ENCODE measurements at regions not wholly inside any gene's neighbourhood (a gene's known extent, or its start where the extent isn't known, plus 50 kb on each side); places are given as distances from the start of the nearest gene placed in this dataset.

- no peak for FAIRE-seq
Measured at GRCh38 chr2:136557203-136557602, 208.1 kb upstream of the THSD7B start.

GRCh38 chr2:136550181-136550580 is 215.2 kb upstream of the THSD7B start:
- no peak for FAIRE-seq

GRCh38 chr2:136539355-136539754 is 226.0 kb upstream of the THSD7B start:
- no peak for FAIRE-seq

- FAIRE-seq, result no peak
Measured at GRCh38 chr2:136538489-136538888, 226.9 kb upstream of the THSD7B start.

GRCh38 chr2:136534811-136535210 is 230.5 kb upstream of the THSD7B start:
- FAIRE-seq, result no peak

GRCh38 chr2:136532171-136532570 is 233.2 kb upstream of the THSD7B start:
- FAIRE-seq, result no peak

GRCh38 chr2:136531731-136532130 is 233.6 kb upstream of the THSD7B start:
- no peak for FAIRE-seq

- no peak for FAIRE-seq
Measured at GRCh38 chr2:136530146-136530545, 235.2 kb upstream of the THSD7B start.

GRCh38 chr2:136527560-136527959 is 237.8 kb upstream of the THSD7B start:
- no peak for FAIRE-seq

GRCh38 chr2:136522724-136523123 is 242.6 kb upstream of the THSD7B start:
- FAIRE-seq, result no peak

- no peak for FAIRE-seq
Measured at GRCh38 chr2:136517716-136518115, 247.6 kb upstream of the THSD7B start.

GRCh38 chr2:136510244-136510643 is 255.1 kb upstream of the THSD7B start:
- no peak for FAIRE-seq

- FAIRE-seq, result no peak
Measured at GRCh38 chr2:136505462-136505861, 259.9 kb upstream of the THSD7B start.

GRCh38 chr2:136502660-136503059 is 262.7 kb upstream of the THSD7B start:
- no peak for FAIRE-seq

GRCh38 chr2:136497709-136498108 is 267.6 kb upstream of the THSD7B start:
- FAIRE-seq, result no peak

GRCh38 chr2:136496966-136497365 is 268.4 kb upstream of the THSD7B start:
- FAIRE-seq, result no peak

GRCh38 chr2:136495636-136496035 is 269.7 kb upstream of the THSD7B start:
- FAIRE-seq, result no peak

- FAIRE-seq, result no peak
Measured at GRCh38 chr2:136492901-136493300, 272.4 kb upstream of the THSD7B start.

GRCh38 chr2:136490100-136490499 is 275.2 kb upstream of the THSD7B start:
- no peak for FAIRE-seq

GRCh38 chr2:136487421-136487820 is 277.9 kb upstream of the THSD7B start:
- FAIRE-seq, result no peak

GRCh38 chr2:136486115-136486514 is 279.2 kb upstream of the THSD7B start:
- FAIRE-seq, result no peak

- FAIRE-seq, result no peak
Measured at GRCh38 chr2:136482966-136483365, 282.4 kb upstream of the THSD7B start.

- no peak for FAIRE-seq
Measured at GRCh38 chr2:136482006-136482405, 283.3 kb upstream of the THSD7B start.

- no peak for FAIRE-seq
Measured at GRCh38 chr2:136479696-136480095, 285.6 kb upstream of the THSD7B start.

- FAIRE-seq, result no peak
Measured at GRCh38 chr2:136468799-136469369, 296.5 kb upstream of the THSD7B start.

- FAIRE-seq, result no peak
Measured at GRCh38 chr2:136452528-136452927, 312.8 kb upstream of the THSD7B start.
